ENCODE measurements at regions not wholly inside any gene's neighbourhood (a gene's known extent, or its start where the extent isn't known, plus 50 kb on each side); places are given as distances from the start of the nearest gene placed in this dataset.

DNA sequence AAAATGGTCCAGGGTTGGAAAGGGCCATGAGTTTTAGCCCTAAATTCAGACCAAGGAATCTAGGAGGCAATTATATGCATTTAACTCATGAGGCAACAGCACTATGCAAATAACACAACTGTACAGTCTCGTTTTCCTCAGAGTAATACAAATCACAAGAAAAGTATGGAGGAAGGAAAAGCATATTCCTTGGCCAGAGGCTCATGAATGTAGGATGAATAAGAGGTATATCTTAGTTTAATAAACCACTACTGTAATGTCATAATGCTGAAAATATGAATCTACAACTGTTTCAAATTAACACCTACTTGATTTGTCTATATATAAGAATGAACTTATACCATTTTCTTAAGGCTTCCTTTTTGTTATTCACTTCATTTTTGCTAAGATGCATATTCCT is 252.5 kb upstream of the TANK start:
- peaks cover 35% of the 10 kb centered on the region for H3K4me1 Mint-ChIP-seq
- no peak overlapping the region for H3K4me3 Mint-ChIP-seq
- no peaks in the 10 kb centered on the region for H3K36me3 Mint-ChIP-seq (ENCODE audit: low read depth)
- no peak overlapping the region for H3K27ac Mint-ChIP-seq
- H3K27me3 Mint-ChIP-seq (ENCODE audit: low read depth, poor library complexity), result no peaks in the 10 kb centered on the region
- H3K9me3 Mint-ChIP-seq, result no peaks in the 10 kb centered on the region
- DNase-seq, result no peak
- TF ChIP-seq, protein P1, sequence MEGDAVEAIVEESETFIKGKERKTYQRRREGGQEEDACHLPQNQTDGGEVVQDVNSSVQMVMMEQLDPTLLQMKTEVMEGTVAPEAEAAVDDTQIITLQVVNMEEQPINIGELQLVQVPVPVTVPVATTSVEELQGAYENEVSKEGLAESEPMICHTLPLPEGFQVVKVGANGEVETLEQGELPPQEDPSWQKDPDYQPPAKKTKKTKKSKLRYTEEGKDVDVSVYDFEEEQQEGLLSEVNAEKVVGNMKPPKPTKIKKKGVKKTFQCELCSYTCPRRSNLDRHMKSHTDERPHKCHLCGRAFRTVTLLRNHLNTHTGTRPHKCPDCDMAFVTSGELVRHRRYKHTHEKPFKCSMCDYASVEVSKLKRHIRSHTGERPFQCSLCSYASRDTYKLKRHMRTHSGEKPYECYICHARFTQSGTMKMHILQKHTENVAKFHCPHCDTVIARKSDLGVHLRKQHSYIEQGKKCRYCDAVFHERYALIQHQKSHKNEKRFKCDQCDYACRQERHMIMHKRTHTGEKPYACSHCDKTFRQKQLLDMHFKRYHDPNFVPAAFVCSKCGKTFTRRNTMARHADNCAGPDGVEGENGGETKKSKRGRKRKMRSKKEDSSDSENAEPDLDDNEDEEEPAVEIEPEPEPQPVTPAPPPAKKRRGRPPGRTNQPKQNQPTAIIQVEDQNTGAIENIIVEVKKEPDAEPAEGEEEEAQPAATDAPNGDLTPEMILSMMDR (IDR thresholded peaks at IDR 0.05), result no peak

DNA sequence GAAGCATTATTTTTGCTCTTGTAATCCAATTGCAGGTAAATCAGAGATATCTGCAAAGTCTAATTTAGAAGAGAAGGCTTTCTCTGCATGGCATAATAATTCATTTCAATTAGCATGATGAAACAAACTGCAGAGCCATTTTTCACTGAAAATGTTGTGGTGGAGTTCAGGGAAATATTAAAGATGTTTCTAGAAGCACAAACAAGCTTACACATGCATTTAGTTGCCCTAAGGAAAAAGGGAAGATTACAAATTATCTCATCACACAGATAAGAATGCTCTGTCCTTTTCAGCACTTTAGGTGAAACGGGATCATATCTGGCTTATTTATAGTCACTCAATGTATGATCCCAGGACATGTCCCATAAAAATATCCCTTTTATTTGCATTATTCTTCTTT is 252.1 kb upstream of the TANK start:
- TF ChIP-seq, protein P1 (IDR thresholded peaks at IDR 0.05), result no peak
- Mint-ChIP-seq H3K4me3 (no peak overlapping the region), H3K27me3 (ENCODE audit: low read depth, poor library complexity) (no peaks in the 10 kb centered on the region), H3K9me3 (no peaks in the 10 kb centered on the region), H3K27ac (no peak overlapping the region), H3K4me1 (peaks cover 35% of the 10 kb centered on the region), H3K36me3 (ENCODE audit: low read depth) (no peaks in the 10 kb centered on the region)
- no peak for DNase-seq

DNA sequence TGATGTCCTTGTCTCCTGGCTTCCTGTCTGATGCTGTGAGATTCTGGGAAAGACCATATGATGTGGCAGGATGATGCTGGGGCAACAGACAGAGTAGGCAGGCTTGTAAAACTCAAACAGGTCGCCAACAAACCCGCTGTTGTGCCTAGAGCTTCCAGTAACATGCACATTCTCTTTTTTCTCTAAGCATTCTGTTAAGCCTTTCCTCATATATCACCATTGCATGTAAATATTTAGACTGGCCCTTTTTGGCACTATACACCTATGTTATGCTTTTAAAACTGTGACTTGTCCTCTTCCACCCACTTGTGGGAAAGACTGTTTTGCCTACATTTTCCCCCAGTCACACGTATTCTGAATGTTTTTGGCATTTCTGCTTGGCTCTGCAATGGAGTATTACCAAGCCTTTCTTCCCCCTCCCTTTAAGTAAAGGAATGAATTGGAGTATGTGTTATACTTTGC is 250.4 kb upstream of the TANK start:
- Mint-ChIP-seq H3K27me3 (ENCODE audit: low read depth, poor library complexity) (no peaks in the 10 kb centered on the region), H3K9me3 (no peaks in the 10 kb centered on the region)

DNA sequence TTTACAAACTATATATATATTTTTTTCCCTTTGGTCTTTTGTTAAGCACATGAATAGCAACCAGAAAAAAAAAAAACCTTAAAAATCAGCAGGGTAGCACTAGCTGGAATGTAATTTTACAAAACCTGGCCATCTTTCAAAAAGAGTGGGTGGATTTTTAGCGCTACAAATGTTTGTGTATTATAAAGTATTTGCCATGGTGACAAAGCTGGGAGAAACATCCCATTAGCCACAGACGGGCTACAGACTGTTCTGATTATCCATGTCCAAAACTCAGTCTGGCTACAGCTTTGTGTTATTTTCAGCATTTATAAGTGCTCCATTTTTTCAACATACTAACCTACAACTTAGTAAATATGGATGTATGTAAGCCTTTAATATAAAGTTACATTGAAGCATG is 249.5 kb upstream of the TANK start:
- Mint-ChIP-seq H3K36me3 (ENCODE audit: low read depth) (no peaks in the 10 kb centered on the region), H3K4me3 (no peak overlapping the region), H3K27me3 (ENCODE audit: low read depth, poor library complexity) (no peaks in the 10 kb centered on the region), H3K27ac (peak overlapping the region; percentile 22), H3K4me1 (peaks cover 35% of the 10 kb centered on the region), H3K9me3 (peaks cover 4% of the 10 kb centered on the region)
- no peak for DNase-seq
- TF ChIP-seq, protein P1 (IDR thresholded peaks at IDR 0.05), result no peak

More for the DNA sequence above, 250.4 kb upstream of the TANK start:
- no peak for DNase-seq
- Mint-ChIP-seq H3K27ac (no peak overlapping the region), H3K4me3 (no peak overlapping the region), H3K36me3 (ENCODE audit: low read depth) (no peaks in the 10 kb centered on the region), H3K4me1 (peaks cover 35% of the 10 kb centered on the region)
- TF ChIP-seq, protein P1 (IDR thresholded peaks at IDR 0.05), result no peak

DNA sequence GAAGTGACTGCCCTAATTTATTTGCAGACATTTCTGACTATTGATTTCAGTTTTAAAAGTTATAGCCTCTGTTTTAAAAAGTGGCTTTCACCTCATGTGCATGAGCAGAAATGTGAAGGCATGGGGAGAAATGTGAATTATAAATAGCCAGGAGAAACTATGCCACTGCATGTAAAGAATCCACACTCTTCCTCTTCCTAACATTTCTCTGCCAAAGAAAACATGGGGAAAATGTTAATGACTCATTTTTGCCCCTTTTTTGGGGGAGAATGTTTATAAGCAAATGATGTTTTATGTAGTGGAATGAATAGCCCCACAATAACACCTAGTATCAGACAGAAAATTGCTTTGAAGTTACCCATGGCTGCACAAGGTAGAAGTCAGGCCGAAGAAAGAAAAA is 249.0 kb upstream of the TANK start:
- Mint-ChIP-seq H3K27me3 (ENCODE audit: low read depth, poor library complexity) (no peaks in the 10 kb centered on the region), H3K27ac (no peak overlapping the region), H3K4me1 (peaks cover 35% of the 10 kb centered on the region), H3K9me3 (peaks cover 4% of the 10 kb centered on the region), H3K4me3 (no peak overlapping the region), H3K36me3 (ENCODE audit: low read depth) (no peaks in the 10 kb centered on the region)
- DNase-seq, result no peak
- TF ChIP-seq, protein P1 (IDR thresholded peaks at IDR 0.05), result no peak

DNA sequence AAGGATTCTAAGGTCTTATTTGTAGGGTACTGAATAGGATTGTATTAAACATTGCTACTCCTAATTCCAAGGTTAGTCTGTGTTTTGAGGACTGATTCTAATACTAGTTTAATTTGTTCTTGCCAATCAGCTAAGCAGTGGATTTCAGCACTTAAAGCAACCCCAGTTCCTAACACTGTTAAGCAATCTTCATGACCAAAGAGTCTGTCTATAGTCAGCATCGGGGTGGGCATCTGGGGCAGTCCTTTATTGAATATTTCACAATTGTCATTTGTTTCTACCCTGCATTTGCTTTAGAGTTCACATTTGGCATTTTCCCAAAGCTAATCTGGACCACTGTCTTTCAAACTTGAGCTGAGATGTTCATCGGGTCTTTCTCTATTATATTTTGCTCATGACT is 248.0 kb upstream of the TANK start:
- Mint-ChIP-seq H3K27ac (no peak overlapping the region), H3K4me3 (no peak overlapping the region), H3K4me1 (peaks cover 33% of the 10 kb centered on the region), H3K36me3 (ENCODE audit: low read depth) (no peaks in the 10 kb centered on the region), H3K9me3 (peaks cover 4% of the 10 kb centered on the region), H3K27me3 (ENCODE audit: low read depth, poor library complexity) (no peaks in the 10 kb centered on the region)
- DNase-seq, result no peak
- TF ChIP-seq, protein P1 (IDR thresholded peaks at IDR 0.05), result no peak

All from nephron progenitor cell (in vitro differentiated cells).